ENCODE measurements at regions not wholly inside any gene's neighbourhood (a gene's known extent, or its start where the extent isn't known, plus 50 kb on each side); places are given as distances from the start of the nearest gene placed in this dataset.
A peak's percentile ranks its signal among the peaks of the same experiment; 100 is the strongest.

GRCh38 chr2:226333388-226333787, 466.2 kb downstream of the IRS1 start:
- H3K27ac ChIP-seq = no peak overlapping the region
- H3K9me3 ChIP-seq = no peaks in the 10 kb centered on the region
- ATAC-seq (no peak), DNase-seq (no peak)
- intact Hi-C loops (cut with DNase I) = no loop called here
- peaks cover 0 to 3% (median 0%) of the 10 kb centered on the region in 9 donors for H3K4me1 ChIP-seq
- no peaks in the 10 kb centered on the region for H3K36me3 ChIP-seq
- H3K4me3 ChIP-seq = no peak overlapping the region
- no peaks in the 10 kb centered on the region for H3K27me3 ChIP-seq
- 80 to 82% methylated on average over 4 of the region's 4 CpGs for WGBS, 2 donors
- no peak for TF ChIP-seq CTCF (IDR thresholded peaks at IDR 0.05)

GRCh38 chr2:226330206-226330605, 469.4 kb downstream of the IRS1 start:
- Histone ChIP-seq H3K9me3 (no peaks in the 10 kb centered on the region), H3K36me3 (no peaks in the 10 kb centered on the region), H3K4me1 (peaks cover 0 to 6% (median 0%) of the 10 kb centered on the region in 9 donors), H3K27ac (peak overlapping the region in 1 of 10 donors; percentile 7), H3K4me3 (no peak overlapping the region), H3K27me3 (no peaks in the 10 kb centered on the region)
- intact Hi-C loops (cut with DNase I) = no loop called here
- no peak for DNase-seq
- no peak for TF ChIP-seq CTCF (IDR thresholded peaks at IDR 0.05)
- ATAC-seq = no peak

- Histone ChIP-seq H3K9me3 (no peaks in the 10 kb centered on the region), H3K27ac (no peak overlapping the region), H3K4me3 (no peak overlapping the region), H3K4me1 (peaks cover 0 to 6% (median 0%) of the 10 kb centered on the region in 9 donors), H3K27me3 (no peaks in the 10 kb centered on the region), H3K36me3 (no peaks in the 10 kb centered on the region)
- TF ChIP-seq CTCF (IDR thresholded peaks at IDR 0.05) = no peak
- 85 to 90% methylated on average over 4 of the region's 4 CpGs for WGBS, 2 donors
- ATAC-seq = no peak
- intact Hi-C loops (cut with DNase I) = no loop called here
- DNase-seq = no peak
These were observed 470.4 kb downstream of the IRS1 start for GRCh38 chr2:226329180-226329579.

- Histone ChIP-seq H3K27ac (no peak overlapping the region), H3K4me3 (no peak overlapping the region), H3K9me3 (no peaks in the 10 kb centered on the region), H3K27me3 (no peaks in the 10 kb centered on the region), H3K4me1 (peaks cover 0 to 6% (median 0%) of the 10 kb centered on the region in 9 donors), H3K36me3 (no peaks in the 10 kb centered on the region)
- no peak for ATAC-seq
- TF ChIP-seq CTCF (IDR thresholded peaks at IDR 0.05) = no peak
- intact Hi-C loops (cut with DNase I) = no loop called here
- WGBS, 2 donors = 94 to 95% methylated on average over 4 of the region's 4 CpGs
- no peak for DNase-seq
These were observed 471.8 kb downstream of the IRS1 start for GRCh38 chr2:226327830-226328229.

- DNase-seq = no peak
- no peaks in the 10 kb centered on the region for H3K27me3 ChIP-seq
- H3K36me3 ChIP-seq = no peaks in the 10 kb centered on the region
- H3K4me3 ChIP-seq = no peak overlapping the region
- H3K4me1 ChIP-seq = peaks cover 0 to 6% (median 0%) of the 10 kb centered on the region in 9 donors
- ATAC-seq = no peak
- intact Hi-C loops (cut with DNase I) = no loop called here
- no peak overlapping the region for H3K27ac ChIP-seq
- TF ChIP-seq CTCF (IDR thresholded peaks at IDR 0.05) = no peak
- no peaks in the 10 kb centered on the region for H3K9me3 ChIP-seq
These were observed 474.1 kb downstream of the IRS1 start for GRCh38 chr2:226325526-226325925.
